ENCODE measurements at regions not wholly inside any gene's neighbourhood (a gene's known extent, or its start where the extent isn't known, plus 50 kb on each side); places are given as distances from the start of the nearest gene placed in this dataset.
"Not testable (repeated sequence)": the region's sequence is repeated elsewhere in the genome, so short reads cannot be mapped to it uniquely, and the experiment has no call there.

DNA sequence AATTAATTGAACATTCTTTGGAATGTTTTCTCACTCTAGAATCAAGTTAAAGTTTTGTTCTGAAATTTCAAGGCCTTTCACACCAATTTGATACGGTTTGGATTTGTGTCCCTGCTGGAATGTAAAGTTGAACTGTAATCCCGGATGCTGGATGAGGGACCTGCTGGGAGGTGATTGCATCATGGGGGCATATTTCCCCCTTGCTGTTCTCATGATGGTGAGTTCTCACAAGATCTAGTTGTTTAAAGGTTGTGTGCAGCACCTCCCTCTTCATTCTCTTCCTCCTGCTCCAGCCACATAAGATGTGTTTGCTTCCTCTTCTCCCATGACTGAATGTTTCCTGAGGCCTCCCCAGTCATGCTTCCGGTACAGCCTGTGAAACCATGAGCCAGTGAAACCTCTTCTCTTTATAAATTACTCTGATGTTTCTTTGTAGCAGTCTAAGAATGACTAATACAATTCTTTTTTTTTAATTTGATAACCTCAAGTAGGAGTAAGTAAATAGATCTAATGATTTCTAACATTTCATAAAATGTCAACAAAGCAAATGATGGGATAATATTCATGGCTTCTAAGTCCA is 144.2 kb upstream of the CDH7 start:
- H3K9me3 ChIP-seq (ENCODE audit: low read length) = no peaks in the 10 kb centered on the region
- H3K27ac ChIP-seq (ENCODE audit: low read length) = no peak overlapping the region
- no peaks in the 10 kb centered on the region for H3K79me2 ChIP-seq (replicated peaks; ENCODE audit: insufficient read depth, low read length)
- no peak overlapping the region for H3K4me3 ChIP-seq (ENCODE audit: low read length)
- no peaks in the 10 kb centered on the region for H3K9me2 ChIP-seq (ENCODE audit: insufficient read depth, low read length)
- H3K36me3 ChIP-seq (ENCODE audit: insufficient read depth, low read length) = no peaks in the 10 kb centered on the region
- H4K20me1 ChIP-seq (ENCODE audit: insufficient read depth) = no peaks in the 10 kb centered on the region
- no peaks in the 10 kb centered on the region for H3F3A ChIP-seq (ENCODE audit: insufficient read depth, low read length, poor library complexity, severe bottlenecking)
- no peak overlapping the region for H2AFZ ChIP-seq (ENCODE audit: low read depth, low read length)
- no peak overlapping the region for H3K4me2 ChIP-seq (ENCODE audit: low read length)
- TF ChIP-seq MXI1 (conservative IDR thresholded peaks at IDR 0.05; ENCODE audit: poor library complexity, severe bottlenecking) = no peak
- no peak for TF ChIP-seq EZH2 (IDR thresholded peaks at IDR 0.05; ENCODE audit: borderline replicate concordance, insufficient read depth, low read length, poor library complexity, severe bottlenecking)
- no peak for TF ChIP-seq SMC3 (conservative IDR thresholded peaks at IDR 0.05; ENCODE audit: poor library complexity)
- no peak for TF ChIP-seq POLR2AphosphoS5 (IDR thresholded peaks at IDR 0.05)
- TF ChIP-seq RAD21 (conservative IDR thresholded peaks at IDR 0.05) = no peak
- TF ChIP-seq TAF1 (IDR thresholded peaks at IDR 0.05; ENCODE audit: low read depth) = no peak
- TF ChIP-seq, protein P1, sequence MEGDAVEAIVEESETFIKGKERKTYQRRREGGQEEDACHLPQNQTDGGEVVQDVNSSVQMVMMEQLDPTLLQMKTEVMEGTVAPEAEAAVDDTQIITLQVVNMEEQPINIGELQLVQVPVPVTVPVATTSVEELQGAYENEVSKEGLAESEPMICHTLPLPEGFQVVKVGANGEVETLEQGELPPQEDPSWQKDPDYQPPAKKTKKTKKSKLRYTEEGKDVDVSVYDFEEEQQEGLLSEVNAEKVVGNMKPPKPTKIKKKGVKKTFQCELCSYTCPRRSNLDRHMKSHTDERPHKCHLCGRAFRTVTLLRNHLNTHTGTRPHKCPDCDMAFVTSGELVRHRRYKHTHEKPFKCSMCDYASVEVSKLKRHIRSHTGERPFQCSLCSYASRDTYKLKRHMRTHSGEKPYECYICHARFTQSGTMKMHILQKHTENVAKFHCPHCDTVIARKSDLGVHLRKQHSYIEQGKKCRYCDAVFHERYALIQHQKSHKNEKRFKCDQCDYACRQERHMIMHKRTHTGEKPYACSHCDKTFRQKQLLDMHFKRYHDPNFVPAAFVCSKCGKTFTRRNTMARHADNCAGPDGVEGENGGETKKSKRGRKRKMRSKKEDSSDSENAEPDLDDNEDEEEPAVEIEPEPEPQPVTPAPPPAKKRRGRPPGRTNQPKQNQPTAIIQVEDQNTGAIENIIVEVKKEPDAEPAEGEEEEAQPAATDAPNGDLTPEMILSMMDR (IDR thresholded peaks at IDR 0.05; ENCODE audit: poor library complexity, severe bottlenecking) = no peak
- TF ChIP-seq EP300 (conservative IDR thresholded peaks at IDR 0.05; ENCODE audit: poor library complexity, severe bottlenecking) = no peak
- H3K9ac ChIP-seq (ENCODE audit: low read length) = no peak overlapping the region
- no peaks in the 10 kb centered on the region for H3K27me3 ChIP-seq (ENCODE audit: insufficient read depth, low read depth, low read length)

DNA sequence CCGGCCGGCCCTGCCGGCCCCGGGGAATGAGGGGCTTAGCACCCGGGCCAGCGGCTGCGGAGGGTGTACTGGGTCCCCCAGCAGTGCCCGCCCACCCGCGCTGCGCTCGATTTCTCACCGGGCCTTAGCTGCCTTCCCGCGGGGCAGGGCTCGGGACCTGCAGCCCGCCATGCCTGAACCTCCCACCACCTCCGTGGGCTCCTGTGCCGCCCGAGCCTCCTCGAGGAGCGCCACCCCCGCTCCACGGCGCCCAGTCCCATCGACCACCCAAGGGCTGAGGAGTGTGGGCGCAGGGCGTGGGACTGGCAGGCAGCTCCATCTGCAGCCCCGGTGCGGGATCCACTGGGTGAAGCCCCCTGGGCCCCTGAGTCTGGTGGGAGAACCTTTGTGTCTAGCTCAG is 145.5 kb upstream of the CDH7 start:
- H3K27ac ChIP-seq (ENCODE audit: low read length); H3K27me3 ChIP-seq (ENCODE audit: insufficient read depth, low read depth, low read length); H2AFZ ChIP-seq (ENCODE audit: low read depth, low read length); H3K9me3 ChIP-seq (ENCODE audit: low read length); H3F3A ChIP-seq (ENCODE audit: insufficient read depth, low read length, poor library complexity, severe bottlenecking); H3K4me2 ChIP-seq (ENCODE audit: low read length); H3K9me2 ChIP-seq (ENCODE audit: insufficient read depth, low read length); H4K20me1 ChIP-seq (ENCODE audit: insufficient read depth); H3K79me2 ChIP-seq (replicated peaks; ENCODE audit: insufficient read depth, low read length); H3K9ac ChIP-seq (ENCODE audit: low read length); H3K4me3 ChIP-seq (ENCODE audit: low read length); H3K36me3 ChIP-seq (ENCODE audit: insufficient read depth, low read length): not testable (repeated sequence)

DNA sequence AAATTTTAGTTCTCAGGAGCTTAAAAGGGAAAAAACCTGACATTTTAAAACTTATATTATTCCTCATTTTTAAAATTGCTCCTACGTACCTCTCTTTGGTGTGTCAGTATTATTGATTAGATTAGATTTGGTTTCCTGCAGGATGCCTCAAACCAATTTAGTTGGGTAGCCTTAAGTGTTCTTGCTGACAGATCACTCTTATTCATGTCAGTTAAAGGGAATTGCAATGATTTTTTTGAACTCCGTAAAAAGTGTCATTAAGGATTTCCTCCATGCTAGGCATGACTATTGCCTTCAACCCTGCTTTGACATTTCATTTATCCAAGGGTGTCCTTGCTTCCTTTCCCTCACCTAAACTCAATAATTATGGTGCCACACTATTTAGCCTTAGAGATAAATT is 149.0 kb upstream of the CDH7 start:
- no peak overlapping the region for H3K4me3 ChIP-seq (ENCODE audit: low read length)
- no peaks in the 10 kb centered on the region for H3K79me2 ChIP-seq (replicated peaks; ENCODE audit: insufficient read depth, low read length)
- H3K27ac ChIP-seq (ENCODE audit: low read length) = no peak overlapping the region
- H2AFZ ChIP-seq (ENCODE audit: low read depth, low read length) = no peak overlapping the region
- TF ChIP-seq RAD21 (conservative IDR thresholded peaks at IDR 0.05) (peak; percentile 24), EP300 (conservative IDR thresholded peaks at IDR 0.05; ENCODE audit: poor library complexity, severe bottlenecking) (peak; percentile 86), TAF1 (IDR thresholded peaks at IDR 0.05; ENCODE audit: low read depth) (no peak), POLR2AphosphoS5 (IDR thresholded peaks at IDR 0.05) (peak; percentile 63)
- TF ChIP-seq, protein P2, sequence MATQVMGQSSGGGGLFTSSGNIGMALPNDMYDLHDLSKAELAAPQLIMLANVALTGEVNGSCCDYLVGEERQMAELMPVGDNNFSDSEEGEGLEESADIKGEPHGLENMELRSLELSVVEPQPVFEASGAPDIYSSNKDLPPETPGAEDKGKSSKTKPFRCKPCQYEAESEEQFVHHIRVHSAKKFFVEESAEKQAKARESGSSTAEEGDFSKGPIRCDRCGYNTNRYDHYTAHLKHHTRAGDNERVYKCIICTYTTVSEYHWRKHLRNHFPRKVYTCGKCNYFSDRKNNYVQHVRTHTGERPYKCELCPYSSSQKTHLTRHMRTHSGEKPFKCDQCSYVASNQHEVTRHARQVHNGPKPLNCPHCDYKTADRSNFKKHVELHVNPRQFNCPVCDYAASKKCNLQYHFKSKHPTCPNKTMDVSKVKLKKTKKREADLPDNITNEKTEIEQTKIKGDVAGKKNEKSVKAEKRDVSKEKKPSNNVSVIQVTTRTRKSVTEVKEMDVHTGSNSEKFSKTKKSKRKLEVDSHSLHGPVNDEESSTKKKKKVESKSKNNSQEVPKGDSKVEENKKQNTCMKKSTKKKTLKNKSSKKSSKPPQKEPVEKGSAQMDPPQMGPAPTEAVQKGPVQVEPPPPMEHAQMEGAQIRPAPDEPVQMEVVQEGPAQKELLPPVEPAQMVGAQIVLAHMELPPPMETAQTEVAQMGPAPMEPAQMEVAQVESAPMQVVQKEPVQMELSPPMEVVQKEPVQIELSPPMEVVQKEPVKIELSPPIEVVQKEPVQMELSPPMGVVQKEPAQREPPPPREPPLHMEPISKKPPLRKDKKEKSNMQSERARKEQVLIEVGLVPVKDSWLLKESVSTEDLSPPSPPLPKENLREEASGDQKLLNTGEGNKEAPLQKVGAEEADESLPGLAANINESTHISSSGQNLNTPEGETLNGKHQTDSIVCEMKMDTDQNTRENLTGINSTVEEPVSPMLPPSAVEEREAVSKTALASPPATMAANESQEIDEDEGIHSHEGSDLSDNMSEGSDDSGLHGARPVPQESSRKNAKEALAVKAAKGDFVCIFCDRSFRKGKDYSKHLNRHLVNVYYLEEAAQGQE (IDR thresholded peaks at IDR 0.05; ENCODE audit: borderline replicate concordance) = no peak
- no peak overlapping the region for H3K9ac ChIP-seq (ENCODE audit: low read length)
- no peaks in the 10 kb centered on the region for H4K20me1 ChIP-seq (ENCODE audit: insufficient read depth)
- H3K27me3 ChIP-seq (ENCODE audit: insufficient read depth, low read depth, low read length) = no peaks in the 10 kb centered on the region
- no peaks in the 10 kb centered on the region for H3K36me3 ChIP-seq (ENCODE audit: insufficient read depth, low read length)
- no peaks in the 10 kb centered on the region for H3K9me2 ChIP-seq (ENCODE audit: insufficient read depth, low read length)
- H3K4me2 ChIP-seq (ENCODE audit: low read length) = no peak overlapping the region
- no peaks in the 10 kb centered on the region for H3K9me3 ChIP-seq (ENCODE audit: low read length)
- H3F3A ChIP-seq (ENCODE audit: insufficient read depth, low read length, poor library complexity, severe bottlenecking) = no peaks in the 10 kb centered on the region

Measured in neural cell (in vitro differentiated cells).